ENCODE measurements at regions not wholly inside any gene's neighbourhood (a gene's known extent, or its start where the extent isn't known, plus 50 kb on each side); places are given as distances from the start of the nearest gene placed in this dataset.

DNA sequence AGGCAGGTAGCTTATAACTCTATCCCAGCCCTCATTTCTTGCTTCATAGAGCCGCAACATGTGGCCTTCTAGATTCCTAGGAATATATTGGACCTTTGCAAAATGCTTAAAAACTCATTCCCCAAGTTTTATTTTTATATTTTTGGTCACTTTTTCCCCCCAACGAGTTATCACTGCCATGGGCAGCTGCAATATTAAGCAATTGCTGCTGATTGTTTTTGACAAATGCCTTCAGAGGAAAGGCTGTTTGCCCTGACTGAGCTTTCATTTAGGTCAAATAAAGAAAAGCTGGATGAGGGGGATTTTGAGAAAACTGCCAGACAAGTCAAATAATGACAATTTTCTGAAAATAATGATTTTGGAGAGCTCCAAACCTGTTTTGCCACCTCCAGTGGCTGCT is 976.9 kb upstream of the MBL2 start:
- no peak for DNase-seq (ENCODE audit: low spot score)

DNA sequence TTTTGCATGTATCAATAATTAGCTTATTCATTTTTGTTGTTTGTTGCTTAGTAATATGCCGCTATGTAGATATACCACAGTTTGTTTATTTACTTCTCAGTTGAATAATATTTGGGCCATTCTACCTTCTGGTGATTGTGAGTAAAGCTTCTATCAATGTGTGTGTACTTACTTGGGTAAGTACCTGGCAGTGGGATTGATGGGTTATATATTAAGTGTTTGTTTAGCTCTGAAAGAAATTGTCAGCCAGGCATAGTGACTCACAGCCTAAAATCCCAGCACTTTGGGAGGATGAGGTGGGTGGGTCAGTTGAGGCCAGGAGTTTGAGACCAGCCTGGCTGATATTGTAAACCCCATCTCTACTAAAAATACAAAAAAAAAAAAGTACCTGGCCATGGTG is 975.7 kb upstream of the MBL2 start:
- no peak for DNase-seq (ENCODE audit: low spot score)

DNA sequence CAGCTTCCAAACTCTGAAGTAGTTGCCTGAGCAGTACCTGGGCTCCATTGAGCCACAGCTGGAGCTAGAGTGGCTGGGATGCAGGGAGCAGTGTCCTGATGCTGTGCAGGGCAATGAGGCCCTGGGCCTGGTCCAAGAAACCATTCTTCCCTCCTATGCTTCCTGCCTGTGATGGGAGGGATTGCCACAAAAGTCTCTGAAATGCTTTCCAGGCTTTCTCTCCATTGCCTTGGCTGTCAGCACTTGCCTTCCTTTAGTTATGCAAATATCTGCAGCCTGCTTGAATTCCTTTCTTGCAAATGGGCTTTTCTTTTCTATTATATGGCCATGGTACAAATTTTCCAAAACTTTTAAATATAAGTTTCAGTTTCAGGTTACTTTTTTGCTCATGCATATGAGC is 972.2 kb upstream of the MBL2 start:
- DNase-seq (ENCODE audit: low spot score), result no peak

DNA sequence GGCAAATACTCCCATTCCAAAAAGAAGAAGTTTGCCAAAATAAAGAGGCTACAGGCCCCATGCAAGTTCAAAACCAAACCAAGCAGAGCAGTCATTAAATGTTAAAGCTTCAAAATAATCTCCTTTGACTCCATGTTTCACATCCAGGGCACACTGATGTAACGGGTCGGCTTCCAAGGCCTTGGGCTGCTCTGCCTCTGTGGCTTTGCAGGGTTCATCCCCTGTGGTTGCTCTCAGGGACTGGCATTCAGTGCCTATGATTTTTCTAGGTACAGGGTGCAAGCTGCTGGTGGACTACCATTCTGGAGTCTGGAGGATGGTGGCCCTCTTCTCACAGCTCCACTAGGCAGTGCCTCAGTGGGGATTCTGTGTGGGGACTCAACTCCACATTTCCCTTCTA is 971.6 kb upstream of the MBL2 start:
- DNase-seq (ENCODE audit: low spot score), result no peak

DNA sequence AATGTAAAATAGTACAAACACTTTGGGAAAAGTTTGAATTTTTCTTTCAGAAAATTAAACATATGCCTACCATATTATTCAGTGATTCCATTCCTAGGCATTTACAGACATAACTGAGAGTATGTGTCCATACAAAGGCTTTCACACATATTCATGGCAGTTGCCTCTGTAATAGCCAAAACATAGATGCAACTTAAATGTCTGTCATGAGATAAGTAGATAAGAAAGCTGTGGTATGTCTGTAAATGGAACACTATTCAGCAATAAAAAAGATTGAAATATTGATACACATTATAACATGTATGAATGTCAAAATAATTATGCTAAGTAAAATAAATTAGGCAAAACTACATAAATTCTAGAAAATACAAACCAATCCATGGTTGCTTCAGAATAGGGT is 964.5 kb upstream of the MBL2 start:
- DNase-seq (ENCODE audit: low spot score), result no peak

DNA sequence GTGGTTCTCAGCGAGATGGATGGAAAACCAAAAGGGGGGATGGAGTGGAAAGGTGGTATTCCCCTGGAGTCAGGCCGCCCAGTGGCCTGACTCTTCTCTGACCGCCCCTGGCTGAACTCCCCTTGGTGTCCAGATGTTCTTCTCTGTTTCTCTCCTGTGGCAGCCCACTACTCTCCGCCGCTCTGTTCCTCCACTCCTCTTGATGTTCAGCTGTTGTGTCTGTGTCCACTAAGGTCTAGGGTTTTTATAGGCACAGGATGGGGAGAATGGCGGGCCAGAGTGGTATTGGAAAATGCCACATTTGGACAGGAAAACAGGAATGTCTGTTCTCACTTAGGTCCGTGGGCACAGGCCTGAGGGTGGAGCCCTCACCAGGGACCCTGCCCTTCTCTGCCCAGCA is 954.3 kb upstream of the MBL2 start:
- DNase-seq (ENCODE audit: low spot score), result no peak

DNA sequence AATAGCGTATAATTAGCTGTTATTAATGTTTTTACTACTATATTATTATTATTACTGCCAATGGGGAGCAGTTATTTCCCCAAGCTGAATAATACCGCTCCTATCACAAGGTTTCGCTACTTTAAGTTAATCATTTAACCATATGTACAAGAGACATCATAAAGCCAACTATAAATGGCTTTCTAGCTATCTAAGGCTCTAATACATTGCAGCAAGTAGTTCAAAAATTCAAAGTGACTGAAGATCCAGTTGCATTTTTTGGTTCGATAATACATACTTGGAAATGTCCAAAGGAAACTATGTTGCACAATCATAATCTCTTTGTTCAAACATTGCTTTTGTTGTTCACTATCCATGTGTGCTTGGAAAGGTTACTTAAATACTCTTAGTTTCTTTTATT is 952.0 kb upstream of the MBL2 start:
- no peak for DNase-seq (ENCODE audit: low spot score)

DNA sequence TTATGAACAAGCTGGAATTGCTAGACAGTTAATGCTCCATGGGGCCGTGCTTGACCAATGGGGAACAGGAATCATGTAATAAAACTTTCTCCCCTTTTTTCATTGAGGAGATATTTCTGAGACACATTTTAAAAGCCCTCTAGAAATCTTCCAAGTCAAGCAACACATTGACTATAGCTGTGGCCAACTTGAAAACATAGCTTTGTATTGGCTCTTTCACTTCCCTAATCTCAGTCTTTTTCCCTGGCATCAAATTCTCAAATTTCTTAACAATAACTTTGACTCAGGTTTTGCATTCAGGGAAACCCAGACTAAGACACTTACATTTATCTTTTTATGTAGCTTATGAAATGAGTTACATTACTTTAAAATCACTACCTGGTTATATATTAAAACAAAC is 947.1 kb upstream of the MBL2 start:
- no peak for DNase-seq (ENCODE audit: low spot score)

DNA sequence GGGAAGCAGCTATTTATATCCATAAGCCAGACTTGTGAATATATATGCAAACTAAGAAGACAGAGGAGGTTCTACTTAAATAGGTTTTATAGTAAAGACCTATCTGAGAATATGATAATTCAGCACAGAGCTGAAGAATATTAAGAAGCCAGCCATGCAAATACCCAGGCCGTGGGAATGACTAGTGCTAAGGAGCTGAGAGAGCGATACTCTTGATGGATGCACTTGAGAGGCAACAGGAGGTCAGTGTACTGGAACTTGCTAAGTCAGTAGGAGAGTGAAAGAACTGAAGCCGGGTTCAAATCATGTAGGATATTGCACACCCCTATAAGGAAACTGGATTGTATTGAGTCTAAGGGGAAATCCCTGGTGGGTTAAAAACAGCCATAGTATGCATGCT is 943.6 kb upstream of the MBL2 start:
- DNase-seq (ENCODE audit: low spot score), result no peak

DNA sequence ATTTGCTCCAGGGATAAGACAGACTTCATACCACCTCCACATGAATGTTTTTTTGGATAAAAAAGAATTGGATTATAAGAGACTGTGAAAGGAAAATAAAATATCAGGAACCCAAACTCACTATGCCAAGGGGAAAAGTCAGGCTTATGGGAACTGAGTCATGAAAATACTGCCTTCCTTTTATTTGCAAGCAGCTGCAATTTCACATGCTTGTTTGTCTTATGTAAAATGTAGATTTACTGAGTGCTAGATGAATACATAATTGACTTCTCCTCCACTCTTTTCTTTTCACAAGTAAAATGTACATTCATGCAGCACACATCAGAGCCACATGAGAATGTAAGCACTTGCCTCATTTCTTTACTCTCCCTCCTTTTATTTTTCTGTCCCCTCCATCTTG is 940.8 kb upstream of the MBL2 start:
- no peak for DNase-seq (ENCODE audit: low spot score)

DNA sequence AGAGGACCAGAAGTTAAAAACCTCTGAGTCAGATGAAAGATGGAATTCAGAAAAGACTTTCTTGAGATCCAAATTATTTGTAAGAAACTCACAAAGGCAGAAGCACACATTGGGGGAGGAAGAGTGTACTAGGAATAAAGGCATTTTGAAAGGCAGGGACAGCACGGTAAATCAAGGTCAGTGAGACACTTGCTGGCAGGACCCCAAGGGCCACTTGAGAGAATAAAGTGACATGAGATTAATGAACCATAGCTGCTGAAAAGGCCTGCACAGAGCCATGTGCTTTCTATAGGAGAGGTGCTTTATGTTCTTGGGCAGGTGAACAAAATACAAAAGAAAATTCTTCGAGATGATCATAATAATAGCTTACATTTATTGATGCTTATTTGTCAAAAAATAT is 929.9 kb upstream of the MBL2 start:
- no peak for DNase-seq (ENCODE audit: low spot score)

DNA sequence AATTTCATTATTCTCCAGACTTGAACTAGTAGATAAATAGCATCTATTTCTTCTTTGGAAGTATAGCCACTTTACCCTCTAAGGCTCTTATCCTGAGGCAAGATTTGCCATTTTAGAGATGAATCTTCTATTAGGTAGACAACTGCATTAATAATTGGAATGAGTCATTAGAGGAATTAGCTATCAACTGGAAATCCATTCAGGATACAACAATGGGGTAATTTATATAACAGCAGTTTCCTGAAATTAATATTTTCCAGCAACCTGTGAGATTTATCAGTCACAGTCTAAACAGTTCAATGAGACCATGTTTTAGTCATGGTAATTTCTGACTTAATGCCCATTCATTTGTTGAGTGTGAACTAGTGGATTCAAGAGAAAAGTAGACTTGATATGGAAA is 928.6 kb upstream of the MBL2 start:
- no peak for DNase-seq (ENCODE audit: low spot score)

DNA sequence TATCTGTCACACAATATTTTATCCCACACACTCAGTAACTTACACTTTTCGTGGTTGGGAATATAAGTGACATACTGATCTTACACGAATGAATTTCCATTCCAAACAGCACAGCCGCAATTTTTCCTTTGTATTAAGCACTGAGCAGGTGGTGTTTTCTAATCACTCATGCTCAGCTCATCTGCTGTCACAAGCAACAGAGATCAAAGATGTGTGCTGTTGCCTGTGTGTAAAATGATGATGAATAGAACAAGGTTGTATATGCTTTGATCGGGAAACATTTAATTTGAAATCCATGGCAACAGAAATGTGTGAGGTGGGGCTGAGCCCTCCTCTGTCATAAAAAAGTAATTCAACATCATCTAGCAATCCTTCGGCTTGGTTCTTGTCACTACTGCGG is 927.7 kb upstream of the MBL2 start:
- DNase-seq (ENCODE audit: low spot score), result no peak

DNA sequence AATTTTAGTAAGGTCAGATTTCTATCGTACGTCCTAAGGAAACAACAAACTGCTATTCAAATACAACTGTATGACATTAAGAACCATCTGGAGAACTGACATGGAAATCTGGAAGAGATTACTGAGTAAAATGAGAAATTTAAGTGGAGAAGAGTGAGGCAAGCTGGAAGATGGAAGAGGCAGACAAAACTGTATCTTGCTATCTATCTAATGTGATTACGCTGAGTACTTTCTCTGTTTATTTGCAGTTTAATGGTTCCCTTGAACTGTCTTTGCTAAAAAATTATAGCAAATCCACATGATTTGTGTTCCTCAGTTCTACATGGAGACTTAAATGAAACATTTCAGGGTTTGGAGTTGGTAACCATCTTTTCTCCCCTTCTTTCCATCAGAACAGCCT is 927.1 kb upstream of the MBL2 start:
- no peak for DNase-seq (ENCODE audit: low spot score)

DNA sequence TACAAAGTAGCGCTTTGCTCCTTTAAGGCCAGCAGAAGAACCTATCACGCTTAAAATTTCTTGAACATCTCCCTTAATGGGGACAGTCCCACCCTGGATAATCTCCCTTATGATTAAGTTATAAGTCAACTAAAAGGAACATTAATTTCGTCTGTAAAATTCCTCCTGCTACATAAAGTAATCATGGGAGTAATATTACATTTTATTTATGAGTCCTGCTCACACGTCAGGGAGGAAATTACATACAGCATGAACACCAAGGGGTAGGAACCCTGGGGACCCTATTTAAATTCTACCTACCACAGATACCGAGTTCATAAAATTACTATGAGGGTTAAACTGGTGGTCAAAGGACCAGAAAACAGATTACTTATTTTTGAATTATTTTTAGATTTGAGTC is 926.6 kb upstream of the MBL2 start:
- DNase-seq (ENCODE audit: low spot score), result no peak

DNA sequence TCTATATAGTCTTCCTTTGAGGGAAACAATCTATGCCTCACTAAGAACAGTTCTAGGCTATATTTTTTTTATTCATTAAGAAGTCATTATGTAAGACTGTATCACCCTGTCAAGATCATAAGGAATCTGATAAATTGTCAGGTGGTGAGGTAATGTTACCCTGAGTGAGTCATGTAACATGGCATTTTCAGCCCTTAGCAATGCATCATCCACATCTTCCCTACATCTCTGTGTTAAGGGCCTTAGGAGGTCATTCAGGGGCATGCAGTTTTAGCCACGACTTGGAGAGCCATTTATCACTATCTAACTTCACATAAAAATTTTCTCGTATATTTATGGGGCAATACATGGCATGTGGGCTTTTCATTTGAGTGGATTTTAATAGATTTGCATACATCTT is 924.5 kb upstream of the MBL2 start:
- DNase-seq (ENCODE audit: low spot score), result no peak

DNA sequence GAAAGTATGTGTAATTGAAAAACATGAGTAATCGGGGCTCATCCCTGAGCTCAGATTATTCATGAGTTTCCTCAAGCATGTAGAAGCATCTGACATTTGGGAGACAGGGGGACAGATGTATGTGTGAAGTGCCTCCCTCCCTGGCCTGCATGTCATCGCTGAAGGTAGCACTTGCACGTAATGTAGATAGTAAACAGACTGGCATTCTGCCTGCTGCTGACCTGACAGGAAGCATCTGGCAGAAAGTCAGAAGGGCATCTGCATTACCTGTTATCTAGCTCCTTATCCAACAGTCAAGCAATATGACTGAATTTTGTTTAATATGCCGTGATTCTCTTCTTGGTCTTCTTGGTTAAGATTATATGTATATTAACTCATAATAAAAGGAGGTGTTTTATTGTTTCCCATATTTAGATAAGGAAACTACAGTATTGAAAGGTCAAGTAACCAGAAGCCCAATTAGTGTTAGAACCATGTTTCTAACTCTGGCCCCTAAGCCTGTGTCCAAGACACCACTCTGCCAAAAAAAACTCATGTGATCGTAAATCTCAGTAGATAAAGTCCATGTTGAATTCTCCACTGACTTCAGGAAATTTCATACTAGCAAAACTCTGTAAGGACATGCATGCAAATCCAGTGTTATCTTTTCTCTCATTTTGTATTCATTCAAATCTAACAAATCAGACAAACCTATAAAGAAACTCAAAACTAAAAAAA is 918.1 kb upstream of the MBL2 start:
- DNase-seq (ENCODE audit: low spot score), result no peak

DNA sequence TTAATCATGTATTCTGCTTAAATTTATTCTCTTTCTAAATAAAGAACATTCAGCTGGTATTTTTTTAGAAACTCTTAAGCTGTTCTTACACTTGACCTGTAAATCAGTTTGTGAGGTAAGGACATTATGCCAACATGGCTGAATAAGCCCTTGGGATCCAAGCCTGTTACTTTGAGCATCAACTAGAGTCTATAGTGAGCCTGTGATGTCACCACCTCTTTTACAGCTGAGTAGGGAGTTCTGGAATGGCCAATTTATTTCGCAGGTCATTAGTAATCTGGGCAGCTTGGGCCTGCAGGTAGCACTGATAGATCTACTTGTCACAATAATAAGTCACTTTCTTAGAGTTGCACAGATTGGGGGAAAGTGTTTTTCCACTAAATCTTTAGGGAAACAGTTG is 915.2 kb upstream of the MBL2 start:
- DNase-seq (ENCODE audit: low spot score), result no peak

DNA sequence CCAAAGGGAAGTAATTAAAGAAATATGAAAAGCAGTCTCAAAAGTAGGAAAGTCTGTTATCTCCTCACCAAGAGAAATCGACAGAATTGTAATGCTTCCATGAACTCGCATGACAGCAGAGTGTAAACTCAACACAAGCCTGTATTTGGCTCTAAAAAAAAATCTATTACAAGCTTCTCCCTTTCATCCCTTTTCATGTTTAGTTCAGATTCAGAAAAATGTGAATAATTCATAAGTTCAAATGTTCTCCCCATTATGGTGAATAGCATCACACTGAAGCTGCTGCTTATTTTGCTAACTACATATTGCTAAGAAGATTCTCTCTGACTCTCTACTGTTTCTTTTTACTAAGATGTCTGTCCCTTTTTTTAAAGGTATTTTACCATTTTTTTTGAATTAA is 910.3 kb upstream of the MBL2 start:
- no peak for DNase-seq (ENCODE audit: low spot score)

DNA sequence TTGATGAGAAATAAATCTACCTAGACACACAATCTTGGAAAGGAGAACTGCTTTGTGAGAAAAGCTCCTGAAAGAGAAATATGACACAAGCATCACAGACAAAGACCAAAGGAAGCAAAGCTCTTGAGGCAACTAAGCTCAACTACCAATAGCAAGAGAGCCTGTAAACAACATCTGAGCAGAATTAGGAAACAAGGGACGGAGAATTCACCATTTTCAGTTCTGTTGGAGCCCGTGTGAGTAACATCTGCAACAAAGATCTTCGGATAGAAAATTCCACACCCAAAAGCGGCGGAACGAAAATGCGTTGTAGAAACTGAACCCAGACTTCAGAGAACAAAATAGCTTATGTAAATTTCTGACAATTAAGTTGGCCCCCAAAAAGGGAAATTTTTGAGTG is 909.9 kb upstream of the MBL2 start:
- DNase-seq (ENCODE audit: low spot score), result no peak

DNA sequence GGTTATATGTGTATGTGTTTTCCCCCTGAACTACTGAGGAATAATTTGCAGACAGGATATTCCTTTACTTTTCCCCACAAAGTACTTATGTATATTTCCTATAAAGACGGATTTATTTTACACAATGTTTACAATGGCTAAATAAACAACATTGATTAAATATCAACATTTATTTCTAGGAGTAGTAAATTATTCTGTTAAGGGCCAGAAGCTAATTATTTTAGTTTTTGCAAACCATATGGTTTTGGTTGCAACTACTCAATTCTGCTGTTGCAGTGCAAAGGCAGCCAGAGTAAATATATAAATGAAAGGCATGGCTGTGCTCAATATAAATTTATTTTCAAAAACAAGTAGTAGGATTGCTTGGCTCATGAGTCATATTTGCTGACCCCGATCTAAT is 907.1 kb upstream of the MBL2 start:
- DNase-seq (ENCODE audit: low spot score), result no peak

DNA sequence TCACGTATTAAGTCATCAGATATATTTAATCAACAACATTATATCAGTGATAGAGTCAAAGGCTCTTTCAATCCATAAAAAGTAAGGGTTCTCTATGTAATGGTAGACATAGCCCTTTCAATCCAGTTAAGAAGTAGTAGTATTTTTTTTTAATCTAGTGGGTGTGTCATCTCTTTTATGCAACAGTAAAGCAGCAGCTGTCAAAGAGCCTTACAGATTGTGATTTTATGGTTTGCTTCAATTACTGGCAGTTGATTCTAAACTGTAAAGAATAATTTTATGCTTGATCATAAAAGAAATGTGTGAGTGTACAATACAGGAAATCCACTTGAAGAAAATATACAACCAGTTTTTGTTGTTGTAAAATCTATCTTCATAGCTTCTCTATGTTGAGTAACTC is 902.6 kb upstream of the MBL2 start:
- no peak for DNase-seq (ENCODE audit: low spot score)

DNA sequence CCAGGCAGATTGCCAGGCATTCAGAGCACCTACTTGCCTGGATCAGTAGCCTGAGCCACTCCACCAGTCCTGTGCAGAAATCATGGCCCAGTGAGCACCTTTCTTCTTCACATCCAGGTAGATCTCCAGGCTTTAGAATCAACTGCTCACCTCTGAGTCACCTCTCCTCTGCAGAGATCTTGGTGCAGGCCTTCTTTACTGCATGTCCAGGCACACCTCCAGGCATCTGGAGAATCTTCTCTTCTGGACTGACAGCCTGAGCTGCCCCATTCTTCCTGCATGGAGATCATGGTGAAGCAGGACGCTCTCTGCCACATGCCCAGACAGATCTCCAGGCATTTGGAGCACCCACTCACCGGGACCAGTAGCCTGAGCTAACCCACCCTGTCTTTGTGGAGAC is 894.5 kb upstream of the MBL2 start:
- no peak for DNase-seq (ENCODE audit: low spot score)

DNA sequence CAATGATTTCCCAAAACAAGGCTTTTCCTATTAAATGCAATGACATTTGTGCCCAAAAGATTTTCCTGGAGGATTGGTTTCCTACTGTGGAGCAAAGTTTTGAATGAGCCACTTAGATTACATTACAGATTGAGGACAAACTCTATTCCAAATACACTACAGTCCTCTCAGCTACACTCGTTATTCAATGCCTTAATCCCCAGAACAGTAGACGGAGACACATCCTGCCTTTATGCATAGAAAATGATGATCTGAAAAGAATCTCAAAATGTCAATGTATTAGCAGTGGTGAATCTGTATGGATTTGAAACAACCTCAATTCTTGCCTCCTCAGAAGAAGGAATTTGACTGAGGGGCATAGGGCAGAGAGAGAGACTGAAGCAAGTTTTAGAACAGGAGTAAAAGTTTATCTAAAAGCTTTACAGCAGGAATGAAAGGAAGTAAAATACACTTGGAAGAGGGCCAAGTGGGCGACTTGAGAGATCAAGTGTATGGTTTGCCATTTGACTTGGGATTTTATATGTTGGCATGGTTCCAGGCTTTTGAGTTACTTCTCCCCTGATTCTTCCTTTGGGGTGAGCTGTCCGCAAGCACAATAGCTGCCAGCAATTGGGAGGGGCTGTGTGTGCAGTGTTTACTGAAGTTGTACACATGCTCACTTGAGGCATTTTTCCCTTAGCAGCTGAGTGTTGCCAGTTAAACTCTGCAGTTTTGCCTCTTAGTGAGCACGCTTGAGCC is 891.9 kb upstream of the MBL2 start:
- DNase-seq (ENCODE audit: low spot score), result no peak
